ENCODE measurements at regions not wholly inside any gene's neighbourhood (a gene's known extent, or its start where the extent isn't known, plus 50 kb on each side); places are given as distances from the start of the nearest gene placed in this dataset.

GRCh38 chr11:129637983-129638776 lies 177.5 kb upstream of the TMEM45B start:
- no peak for TF ChIP-seq BACH2 (CRISPR knock-in tag; IDR thresholded peaks at IDR 0.05; ENCODE audit: borderline replicate concordance)
- TF ChIP-seq ZFP30 (CRISPR knock-in tag; IDR thresholded peaks at IDR 0.05): no peak
- TF ChIP-seq GLIS3 (CRISPR knock-in tag; IDR thresholded peaks at IDR 0.05): no peak
